HFFc6 (cell line): ENCODE measurements at regions not wholly inside any gene's neighbourhood (a gene's known extent, or its start where the extent isn't known, plus 50 kb on each side); places are given as distances from the start of the nearest gene placed in this dataset.
"Not testable (repeated sequence)": the region's sequence is repeated elsewhere in the genome, so short reads cannot be mapped to it uniquely, and the experiment has no call there.

Source experiments
- DNase-seq: peaks from one replicate; pipeline ENCODE4 v3.0.0-alpha.2; 2018
- H3K27ac Mint-ChIP-seq: 2 replicates; pipeline ENCODE4 v1.8.0; 2020; ENCODE audit warnings: mild to moderate bottlenecking, mixed read lengths
- H3K27me3 Mint-ChIP-seq: 2 replicates; pipeline ENCODE4 v1.8.0; 2021; ENCODE audit warnings: mild to moderate bottlenecking, moderate library complexity, mixed read lengths; ENCODE audit not compliant: insufficient read depth
- H3K36me3 Mint-ChIP-seq: 2 replicates; pipeline ENCODE4 v1.8.0; 2021; ENCODE audit warnings: low read depth, mixed read lengths
- H3K4me1 Mint-ChIP-seq: 2 replicates; pipeline ENCODE4 v1.8.0; 2020; ENCODE audit warnings: low read depth, mixed read lengths
- H3K4me3 Mint-ChIP-seq: 2 replicates; pipeline ENCODE4 v1.8.0; 2020; ENCODE audit warnings: mild to moderate bottlenecking, moderate library complexity, mixed read lengths
- H3K9me3 Mint-ChIP-seq: 2 replicates; pipeline ENCODE4 v1.8.0; 2020; ENCODE audit warnings: mild to moderate bottlenecking, mixed read lengths
- CTCF ChIP-seq: fragments of 200-600 bp; sonication (generic); IDR thresholded peaks from 2 replicates; pipeline ENCODE4 v1.5.0; 2021; ENCODE audit warnings: antibody characterized with exemption, mild to moderate bottlenecking

GRCh38 chr7:12025246-12025645 is 185.8 kb upstream of the TMEM106B start:
- no peak for TF ChIP-seq CTCF
- H3K36me3 Mint-ChIP-seq = no peaks in the 10 kb centered on the region
- no peaks in the 10 kb centered on the region for H3K4me1 Mint-ChIP-seq
- H3K4me3 Mint-ChIP-seq = no peak overlapping the region
- H3K9me3 Mint-ChIP-seq = peaks cover 23% of the 10 kb centered on the region
- H3K27me3 Mint-ChIP-seq = no peaks in the 10 kb centered on the region
- DNase-seq = no peak
- no peak overlapping the region for H3K27ac Mint-ChIP-seq

GRCh38 chr7:12028508-12028907 is 182.6 kb upstream of the TMEM106B start:
- no peaks in the 10 kb centered on the region for H3K36me3 Mint-ChIP-seq
- peaks cover 10% of the 10 kb centered on the region for H3K9me3 Mint-ChIP-seq
- no peak overlapping the region for H3K27ac Mint-ChIP-seq
- TF ChIP-seq CTCF = no peak
- H3K4me3 Mint-ChIP-seq = no peak overlapping the region
- no peaks in the 10 kb centered on the region for H3K4me1 Mint-ChIP-seq
- DNase-seq = no peak
- no peaks in the 10 kb centered on the region for H3K27me3 Mint-ChIP-seq

- H3K9me3 Mint-ChIP-seq = peaks cover 13% of the 10 kb centered on the region
- DNase-seq = no peak
- H3K27me3 Mint-ChIP-seq = no peaks in the 10 kb centered on the region
- no peaks in the 10 kb centered on the region for H3K4me1 Mint-ChIP-seq
- no peaks in the 10 kb centered on the region for H3K36me3 Mint-ChIP-seq
- no peak overlapping the region for H3K4me3 Mint-ChIP-seq
- no peak overlapping the region for H3K27ac Mint-ChIP-seq
- TF ChIP-seq CTCF = no peak
Measured at GRCh38 chr7:12030116-12030515, 181.0 kb upstream of the TMEM106B start.

GRCh38 chr7:12031186-12031585 is 179.9 kb upstream of the TMEM106B start:
- Mint-ChIP-seq H3K4me1 (no peaks in the 10 kb centered on the region), H3K36me3 (no peaks in the 10 kb centered on the region), H3K9me3 (peaks cover 13% of the 10 kb centered on the region), H3K4me3 (no peak overlapping the region), H3K27ac (no peak overlapping the region), H3K27me3 (no peaks in the 10 kb centered on the region)
- no peak for DNase-seq
- TF ChIP-seq CTCF = no peak

GRCh38 chr7:12031638-12032037 is 179.5 kb upstream of the TMEM106B start:
- Mint-ChIP-seq H3K27ac (no peak overlapping the region), H3K9me3 (peaks cover 13% of the 10 kb centered on the region), H3K4me1 (no peaks in the 10 kb centered on the region), H3K36me3 (no peaks in the 10 kb centered on the region), H3K27me3 (no peaks in the 10 kb centered on the region), H3K4me3 (no peak overlapping the region)
- DNase-seq = no peak
- TF ChIP-seq CTCF = no peak

- no peak overlapping the region for H3K27ac Mint-ChIP-seq
- H3K27me3 Mint-ChIP-seq = no peaks in the 10 kb centered on the region
- TF ChIP-seq CTCF = no peak
- no peaks in the 10 kb centered on the region for H3K4me1 Mint-ChIP-seq
- peaks cover 13% of the 10 kb centered on the region for H3K9me3 Mint-ChIP-seq
- DNase-seq = no peak
- H3K4me3 Mint-ChIP-seq = no peak overlapping the region
- no peaks in the 10 kb centered on the region for H3K36me3 Mint-ChIP-seq
Measured at GRCh38 chr7:12032146-12032545, 178.9 kb upstream of the TMEM106B start.

GRCh38 chr7:12043457-12043856 is 167.6 kb upstream of the TMEM106B start:
- not testable (repeated sequence) for H3K4me3 Mint-ChIP-seq, DNase-seq, H3K4me1 Mint-ChIP-seq, H3K27me3 Mint-ChIP-seq, H3K36me3 Mint-ChIP-seq, H3K27ac Mint-ChIP-seq
- H3K9me3 Mint-ChIP-seq = peaks cover 18% of the 10 kb centered on the region
